Tibial artery (tissue), 4 donors: ENCODE measurements at regions not wholly inside any gene's neighbourhood (a gene's known extent, or its start where the extent isn't known, plus 50 kb on each side); places are given as distances from the start of the nearest gene placed in this dataset.

Experiments used
- DNase-seq, 2 donors: peaks; one replicate each; pipeline ENCODE4 v3.0.0-alpha.2; 2019
- H3K27ac ChIP-seq, 2 donors: fragments of 200-600 bp; sonication (generic) in 1 of 2; 1 replicate in 1 of 2; 2 replicates in 1 of 2; pipeline ENCODE4 v1.5.1; 2018 to 2019; ENCODE audit warnings: mild to moderate bottlenecking in 1 of 2
- H3K27me3 ChIP-seq, 2 donors: fragments of 200-600 bp; sonication (generic) in 1 of 2; one replicate each; pipeline versions ENCODE4 v1.5.1 to v1.6.0; 2016 to 2019
- H3K36me3 ChIP-seq, 3 donors: fragments of 200-600 bp; sonication (generic) in 2 of 3; one replicate each; pipeline ENCODE4 v1.5.1; 2016 to 2019; ENCODE audit warnings: mild to moderate bottlenecking in 2 of 3
- H3K4me1 ChIP-seq, 4 donors: fragments of 200-600 bp; sonication (generic) in 2 of 4; 1 replicate in 3 of 4; 2 replicates in 1 of 4; pipeline ENCODE4 v1.5.1; 2016 to 2019
- H3K4me3 ChIP-seq, 2 donors: fragments of 200-600 bp; sonication (generic) in 1 of 2; 1 replicate in 1 of 2; 2 replicates in 1 of 2; pipeline ENCODE4 v1.5.1; 2018 to 2019; ENCODE audit warnings: mild to moderate bottlenecking in 2 of 2
- H3K9me3 ChIP-seq, 3 donors: fragments of 200-600 bp; sonication (generic) in 1 of 3; one replicate each; pipeline ENCODE4 v1.5.1; 2016 to 2019
- CTCF ChIP-seq, 2 experiments: fragments of 200-600 bp in 1 of 2; fragments of 450-650 bp in 1 of 2; IDR thresholded peaks; one replicate each; pipeline ENCODE4 v1.5.1; 2017 to 2019; ENCODE audit warnings: antibody characterized with exemption in 2 of 2, mild to moderate bottlenecking in 1 of 2, moderate library complexity in 1 of 2
- intact Hi-C: fragments of 100-400 bp; cut with DNase I; formaldehyde crosslinking; loops from one replicate; pipeline ENCODE4 v1.15.0; 2023; ENCODE audit warnings: low total_unique reads

- no peaks in the 10 kb centered on the region for H3K4me1 ChIP-seq
- H3K9me3 ChIP-seq, result peaks cover 0 to 7% (median 0%) of the 10 kb centered on the region in 3 donors
- peak in 1 of 2 donors; percentile 6 for DNase-seq
- no peaks in the 10 kb centered on the region for H3K36me3 ChIP-seq
- no peak for TF ChIP-seq CTCF (IDR thresholded peaks at IDR 0.05)
- H3K27ac ChIP-seq, result no peak overlapping the region
- intact Hi-C loops, result no loop called here
- peaks cover 0 to 2% of the 10 kb centered on the region in 2 donors for H3K27me3 ChIP-seq
- H3K4me3 ChIP-seq, result no peak overlapping the region
Observed at GRCh38 chr20:57890202-57890800, 180.5 kb upstream of the PMEPA1 start.

GRCh38 chr20:57888591-57888990 is 178.8 kb upstream of the PMEPA1 start:
- DNase-seq, result no peak
- intact Hi-C loops, result no loop called here
- Histone ChIP-seq H3K4me3 (no peak overlapping the region), H3K4me1 (no peaks in the 10 kb centered on the region), H3K36me3 (no peaks in the 10 kb centered on the region), H3K9me3 (peaks cover 0 to 7% (median 0%) of the 10 kb centered on the region in 3 donors), H3K27me3 (peaks cover 0 to 2% of the 10 kb centered on the region in 2 donors), H3K27ac (no peak overlapping the region)
- TF ChIP-seq CTCF (IDR thresholded peaks at IDR 0.05), result no peak

- Histone ChIP-seq H3K27ac (no peak overlapping the region), H3K27me3 (no peaks in the 10 kb centered on the region), H3K36me3 (no peaks in the 10 kb centered on the region), H3K9me3 (peaks cover 0 to 7% (median 0%) of the 10 kb centered on the region in 3 donors), H3K4me1 (peaks cover 0 to 8% (median 4%) of the 10 kb centered on the region in 4 donors), H3K4me3 (no peak overlapping the region)
- intact Hi-C loops, result no loop called here
- DNase-seq, result peak in 1 of 2 donors; percentile 38
- TF ChIP-seq CTCF (IDR thresholded peaks at IDR 0.05), result no peak
Observed at GRCh38 chr20:57884956-57885355, 175.1 kb upstream of the PMEPA1 start.

- TF ChIP-seq CTCF (IDR thresholded peaks at IDR 0.05), result no peak
- Histone ChIP-seq H3K36me3 (no peaks in the 10 kb centered on the region), H3K27me3 (no peaks in the 10 kb centered on the region), H3K9me3 (peaks cover 0 to 7% (median 0%) of the 10 kb centered on the region in 3 donors), H3K27ac (no peak overlapping the region), H3K4me1 (peaks cover 0 to 17% (median 11%) of the 10 kb centered on the region in 4 donors), H3K4me3 (no peak overlapping the region)
- DNase-seq, result peak in 1 of 2 donors; percentile 11
- intact Hi-C loops, result no loop called here
Observed at GRCh38 chr20:57883761-57884160, 173.9 kb upstream of the PMEPA1 start.

GRCh38 chr20:57883224-57883623 is 173.4 kb upstream of the PMEPA1 start:
- no peaks in the 10 kb centered on the region for H3K36me3 ChIP-seq
- H3K27me3 ChIP-seq, result no peaks in the 10 kb centered on the region
- H3K27ac ChIP-seq, result no peak overlapping the region
- H3K4me1 ChIP-seq, result peaks cover 0 to 17% (median 11%) of the 10 kb centered on the region in 4 donors
- no peak overlapping the region for H3K4me3 ChIP-seq
- TF ChIP-seq CTCF (IDR thresholded peaks at IDR 0.05), result no peak
- intact Hi-C loops, result no loop called here
- H3K9me3 ChIP-seq, result peaks cover 0 to 7% (median 0%) of the 10 kb centered on the region in 3 donors
- no peak for DNase-seq
